HCT116 (cell line): ENCODE measurements at regions not wholly inside any gene's neighbourhood (a gene's known extent, or its start where the extent isn't known, plus 50 kb on each side); places are given as distances from the start of the nearest gene placed in this dataset.

Experiments used
- ATAC-seq: fragments of 200-7000 bp; cut with Tn5 transposase; 2 replicates; pipeline ENCODE4 v1.9.1; 2020; ENCODE audit warnings: mild to moderate bottlenecking, moderate library complexity
- BruUV-seq: library from RNA; stranded (reverse); fragments of 400-500 nt; replicated peaks from 2 replicates; lab custom pipeline; 2021; lab: Mats Ljungman, UMichigan
- CTCF ChIA-PET: fragments of 300-600 bp; sonication (Branson Sonifier 250); formaldehyde crosslinking; loops from one replicate; lab custom pipeline; 2021; ENCODE audit warnings: antibody characterized with exemption; lab: Charles Lee
- POLR2A ChIA-PET: fragments of 300-600, 350-600 bp; sonication (Branson Sonifier 250); formaldehyde crosslinking; loops from one replicate; lab custom pipeline; 2021; ENCODE audit warnings: antibody characterized with exemption; lab: Charles Lee
- RAD21 ChIA-PET, 2 experiments: fragments of 300-600 bp; sonication (Branson Sonifier 250); formaldehyde crosslinking; loops; one replicate each; lab custom pipeline; 2023; ENCODE audit warnings: low total read pairs in 2 of 2; ENCODE audit not compliant: uncharacterized antibody in 2 of 2, unreplicated experiment in 2 of 2, low non-redundant PET in 1 of 2; lab: Charles Lee
- DNase-seq: peaks from one replicate; pipeline ENCODE4 v3.0.0-alpha.2; 2010; ENCODE audit warnings: low read depth, low spot score
- H2AFZ ChIP-seq: fragments of 200-600 bp; shearing (Covaris generic), sonication (generic); 2 replicates; pipeline ENCODE4 v1.6.1; 2017; ENCODE audit warnings: low read depth, mixed run types, mixed read lengths, antibody characterized with exemption, low read length; ENCODE audit not compliant: poor library complexity, severe bottlenecking
- H3K27ac ChIP-seq: 2 replicates; pipeline ENCODE4 v1.5.1; 2012; ENCODE audit warnings: low read depth, low read length
- H3K27me3 ChIP-seq: fragments of 200-600 bp; sonication (generic); 2 replicates; pipeline ENCODE4 v1.6.1; 2016; ENCODE audit warnings: mixed run types, low read length, mixed read lengths; ENCODE audit not compliant: insufficient read depth
- H3K36me3 ChIP-seq, 2 experiments: fragments of 200-500 bp in 1 of 2; fragments of 200-600 bp in 1 of 2; sonication (Bioruptor generic) in 1 of 2; sonication (generic) in 1 of 2; 2 replicates each; pipeline versions ENCODE4 v1.5.1 to v1.6.1; 2014 to 2016; ENCODE audit warnings: low read length in 2 of 2, inconsistent platforms in 1 of 2, mixed read lengths in 1 of 2, mixed run types in 1 of 2; ENCODE audit not compliant: insufficient read depth in 2 of 2, control insufficient read depth in 1 of 2
- H3K4me1 ChIP-seq, 2 experiments: fragments of 200-600 bp in 1 of 2; sonication (generic) in 1 of 2; 2 replicates each; pipeline versions ENCODE4 v1.5.1 to v1.6.1; 2012 to 2017; ENCODE audit warnings: low read length in 2 of 2, inconsistent platforms in 1 of 2, mild to moderate bottlenecking in 1 of 2, mixed read lengths in 1 of 2, mixed run types in 1 of 2, moderate library complexity in 1 of 2; ENCODE audit not compliant: insufficient read depth in 2 of 2, control insufficient read depth in 1 of 2
- H3K4me2 ChIP-seq: fragments of 200-600 bp; sonication (generic); 2 replicates; pipeline ENCODE4 v1.6.1; 2017; ENCODE audit warnings: mixed run types, low read length, mixed read lengths
- H3K4me3 ChIP-seq, 2 experiments: fragments of 200-600 bp in 1 of 2; sonication (generic) in 1 of 2; replicated peaks in 1 of 2; 2 replicates each; pipeline ENCODE4 v1.5.1; 2011 to 2016; ENCODE audit warnings: low read length in 2 of 2, control low read depth in 1 of 2, low read depth in 1 of 2, mild to moderate bottlenecking in 1 of 2, mixed read lengths in 1 of 2, mixed run types in 1 of 2
- H3K79me2 ChIP-seq: fragments of 200-600 bp; sonication (generic); 2 replicates; pipeline ENCODE4 v1.6.1; 2017; ENCODE audit warnings: mild to moderate bottlenecking, mixed run types, low read length, moderate library complexity, mixed read lengths; ENCODE audit not compliant: insufficient read depth
- H3K9ac ChIP-seq: fragments of 200-600 bp; sonication (generic); 2 replicates; pipeline ENCODE4 v1.6.1; 2016; ENCODE audit warnings: low read length, mixed read lengths
- H3K9me2 ChIP-seq: fragments of 200-600 bp; sonication (generic), shearing (Covaris generic); 2 replicates; pipeline ENCODE4 v1.6.1; 2017; ENCODE audit warnings: mixed run types, mild to moderate bottlenecking, moderate library complexity; ENCODE audit not compliant: insufficient read depth
- H3K9me3 ChIP-seq, 2 experiments: fragments of 200-500 bp in 1 of 2; fragments of 200-600 bp in 1 of 2; sonication (Bioruptor generic) in 1 of 2; sonication (generic) in 1 of 2; 2 replicates each; pipeline ENCODE4 v1.6.1; 2014 to 2017; ENCODE audit warnings: low read length in 2 of 2, mixed read lengths in 2 of 2, inconsistent platforms in 1 of 2, low read depth in 1 of 2, mild to moderate bottlenecking in 1 of 2, mixed run types in 1 of 2, moderate library complexity in 1 of 2; ENCODE audit not compliant: control insufficient read depth in 1 of 2, insufficient read depth in 1 of 2
- H4K20me1 ChIP-seq: fragments of 200-600 bp; sonication (generic), shearing (Covaris generic); 2 replicates; pipeline ENCODE4 v1.6.1; 2017; ENCODE audit warnings: mixed run types, mild to moderate bottlenecking, moderate library complexity; ENCODE audit not compliant: insufficient read depth
- ATF3 ChIP-seq: IDR thresholded peaks from 2 replicates; pipeline ENCODE4 v1.6.1; 2012
- CTCF ChIP-seq, 3 experiments: fragments of 200-600 bp in 1 of 3; sonication (generic) in 1 of 3; IDR thresholded peaks in 2 of 3; conservative IDR thresholded peaks in 1 of 3; 2 replicates each; pipeline ENCODE4 v1.5.1; 2012 to 2017; ENCODE audit warnings: low read depth in 2 of 3, low read length in 2 of 3, antibody characterized with exemption in 1 of 3, borderline replicate concordance in 1 of 3, control low read depth in 1 of 3, mild to moderate bottlenecking in 1 of 3, mixed read lengths in 1 of 3, mixed run types in 1 of 3, moderate library complexity in 1 of 3; ENCODE audit not compliant: insufficient read depth in 1 of 3
- EGR1 ChIP-seq: IDR thresholded peaks from 2 replicates; pipeline ENCODE4 v1.6.1; 2012; ENCODE audit warnings: low read depth
- ELF1 ChIP-seq: IDR thresholded peaks from 2 replicates; pipeline ENCODE4 v1.6.1; 2012; ENCODE audit warnings: low read depth, borderline replicate concordance
- FOSL1 ChIP-seq: IDR thresholded peaks from 2 replicates; pipeline ENCODE4 v1.6.1; 2012; ENCODE audit warnings: low read depth
- POLR2AphosphoS5 ChIP-seq: IDR thresholded peaks from 2 replicates; pipeline ENCODE4 v1.6.1; 2011; ENCODE audit warnings: mild to moderate bottlenecking, low read depth, low read length, moderate library complexity
- REST ChIP-seq: IDR thresholded peaks from 2 replicates; pipeline ENCODE4 v1.6.1; 2012; ENCODE audit warnings: low read depth
- intact Hi-C: fragments of 100-400 bp; cut with micrococcal nuclease; formaldehyde crosslinking; loops from 2 replicates; pipeline ENCODE4 v1.10.0; 2022

GRCh38 chr18:39305766-39306165, 1740.2 kb upstream of the CELF4 start:
- Histone ChIP-seq H3K27me3 (no peaks in the 10 kb centered on the region), H3K9me3 (no peaks in the 10 kb centered on the region; a peak in 1 of 4 replicates), H3K9me2 (no peaks in the 10 kb centered on the region), H3K4me2 (no peak overlapping the region), H3K36me3 (no peaks in the 10 kb centered on the region), H3K27ac (no peak overlapping the region), H4K20me1 (no peaks in the 10 kb centered on the region), H2AFZ (no peak overlapping the region), H3K9ac (no peak overlapping the region), H3K4me1 (no peaks in the 10 kb centered on the region), H3K4me3 (no peak overlapping the region), H3K79me2 (no peaks in the 10 kb centered on the region)
- ATAC-seq (no peak), DNase-seq (no peak)
- intact Hi-C loops, result no loop called here
- no peak for TF ChIP-seq POLR2AphosphoS5
- TF ChIP-seq ATF3, result no peak
- TF ChIP-seq EGR1, result no peak
- TF ChIP-seq REST, result no peak
- ChIA-PET POLR2A (no interaction called here), RAD21 (no interaction called here), CTCF (no interaction called here)
- BruUV-seq, result no TSS peak

GRCh38 chr18:39302481-39302880, 1736.9 kb upstream of the CELF4 start:
- no peak overlapping the region for H3K9ac ChIP-seq
- ChIA-PET RAD21 (no interaction called here), POLR2A (no interaction called here), CTCF (no interaction called here)
- no peaks in the 10 kb centered on the region for H3K9me2 ChIP-seq
- no peaks in the 10 kb centered on the region for H3K4me1 ChIP-seq
- DNase-seq, result no peak
- H3K79me2 ChIP-seq, result no peaks in the 10 kb centered on the region
- BruUV-seq, result no TSS peak
- no peak overlapping the region for H3K27ac ChIP-seq
- no peak overlapping the region for H2AFZ ChIP-seq
- H3K36me3 ChIP-seq, result no peaks in the 10 kb centered on the region
- TF ChIP-seq CTCF (IDR thresholded peaks at IDR 0.05 in 2 of 3, conservative IDR thresholded peaks at IDR 0.05 in 1 of 3; ENCODE audit: borderline replicate concordance in 1 of 3, insufficient read depth in 1 of 3, low read depth in 2 of 3, low read length in 2 of 3), result no peak
- TF ChIP-seq ELF1, result no peak
- TF ChIP-seq FOSL1, result no peak
- no peak overlapping the region for H3K4me3 ChIP-seq
- no peak overlapping the region for H3K4me2 ChIP-seq
- H3K27me3 ChIP-seq, result no peaks in the 10 kb centered on the region
- no peaks in the 10 kb centered on the region for H4K20me1 ChIP-seq
- intact Hi-C loops, result no loop called here
- H3K9me3 ChIP-seq, result no peaks in the 10 kb centered on the region
- no peak for ATAC-seq
